ENCODE measurements at regions not wholly inside any gene's neighbourhood (a gene's known extent, or its start where the extent isn't known, plus 50 kb on each side); places are given as distances from the start of the nearest gene placed in this dataset.

DNA sequence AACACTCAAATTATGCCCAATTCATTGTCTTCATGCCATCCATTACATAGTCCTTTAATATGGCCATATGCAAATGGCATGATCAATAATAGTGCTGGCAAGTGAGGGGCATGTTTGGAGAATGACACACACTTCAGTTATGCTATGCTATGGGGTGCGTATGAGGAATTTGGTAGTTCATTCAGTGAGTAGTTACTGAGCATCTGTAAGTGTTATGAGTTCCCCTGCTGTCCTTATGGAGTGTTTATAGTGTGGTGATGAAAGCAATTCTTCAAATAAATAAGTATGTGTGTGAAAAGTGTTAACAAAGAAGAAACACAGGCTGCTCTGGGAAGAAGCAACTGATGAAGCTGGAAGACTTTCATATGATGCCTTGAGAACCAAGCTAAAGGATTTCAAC, 383.7 kb upstream of the SLC14A2 start:
- DNase-seq, result no peak

DNA sequence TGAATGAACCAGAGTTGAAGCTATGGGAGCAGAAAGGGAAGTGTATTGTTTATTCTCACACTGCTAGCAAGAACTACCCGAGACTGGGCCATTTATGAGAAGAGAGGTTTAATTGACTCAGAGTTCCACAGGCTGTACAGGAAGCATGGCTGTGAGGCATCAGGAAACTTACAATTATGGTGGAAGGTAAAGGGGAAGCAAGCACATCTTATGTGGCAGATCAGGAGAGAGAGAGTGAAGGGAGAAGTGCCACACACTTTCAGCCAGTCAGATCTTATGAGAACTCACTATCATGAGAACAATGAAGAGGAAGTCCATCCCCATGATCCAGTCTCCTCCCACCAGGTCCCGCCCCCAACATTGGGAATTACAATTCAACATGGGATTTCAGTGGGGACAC, 383.2 kb upstream of the SLC14A2 start:
- DNase-seq, result no peak

- DNase-seq, result no peak
Observed at GRCh38 chr18:45236676-45237075, 378.6 kb upstream of the SLC14A2 start.

DNA sequence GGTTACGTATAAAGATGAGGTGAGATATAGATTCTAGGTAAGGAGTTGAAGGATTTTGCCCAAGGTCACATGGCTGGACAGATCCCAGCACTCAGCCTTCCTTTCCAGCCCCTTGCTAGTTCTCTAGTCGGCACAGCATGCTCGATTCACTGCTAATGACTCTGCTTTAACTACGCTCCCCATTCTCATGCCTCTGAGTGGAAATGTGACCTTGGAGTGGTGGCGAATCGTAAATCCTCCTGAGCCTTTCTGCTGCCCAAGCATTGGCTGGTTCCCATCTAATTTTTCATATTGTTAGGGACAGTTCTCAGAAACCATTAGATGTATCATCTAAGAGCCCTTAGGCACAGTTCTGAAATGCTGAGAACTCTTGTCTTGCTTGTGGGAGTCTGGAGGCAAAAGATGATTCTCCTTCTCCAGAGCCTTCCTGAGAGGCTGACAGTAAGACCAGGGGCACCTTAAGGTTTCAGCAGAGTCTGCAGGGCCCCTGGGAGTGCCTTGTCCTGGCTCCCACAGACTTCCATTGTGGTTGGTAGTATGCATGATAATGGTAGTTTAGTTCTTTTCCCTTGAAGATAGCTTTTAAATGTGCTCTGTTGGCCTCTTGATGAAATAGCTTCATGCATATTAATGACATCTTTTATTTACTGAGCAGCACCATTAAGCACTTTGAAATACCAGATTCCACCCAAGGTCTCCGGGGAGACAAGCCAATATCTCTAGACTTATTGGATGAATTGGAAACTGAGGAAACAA, 377.8 kb upstream of the SLC14A2 start:
- no peak for DNase-seq

DNA sequence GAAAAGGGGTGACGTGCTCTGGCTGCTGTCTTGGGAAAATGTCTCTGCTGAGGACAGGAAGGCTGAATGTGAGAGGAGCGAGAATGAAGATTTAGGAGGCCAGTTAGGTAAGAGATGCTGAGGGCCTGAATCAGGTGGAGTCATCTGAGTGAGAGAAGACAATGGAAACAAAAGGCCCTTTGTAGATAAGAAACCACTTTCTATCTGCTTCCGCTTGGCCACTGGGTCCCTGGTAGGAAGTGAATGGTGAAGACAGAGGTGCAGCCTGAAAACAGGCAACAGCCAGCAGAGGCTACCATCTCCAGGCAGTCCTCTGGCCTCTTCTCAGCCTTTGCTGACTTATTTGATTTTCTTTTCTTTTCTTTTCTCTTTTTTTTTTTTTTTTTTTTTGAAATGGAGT, 374.0 kb upstream of the SLC14A2 start:
- DNase-seq, result no peak

DNA sequence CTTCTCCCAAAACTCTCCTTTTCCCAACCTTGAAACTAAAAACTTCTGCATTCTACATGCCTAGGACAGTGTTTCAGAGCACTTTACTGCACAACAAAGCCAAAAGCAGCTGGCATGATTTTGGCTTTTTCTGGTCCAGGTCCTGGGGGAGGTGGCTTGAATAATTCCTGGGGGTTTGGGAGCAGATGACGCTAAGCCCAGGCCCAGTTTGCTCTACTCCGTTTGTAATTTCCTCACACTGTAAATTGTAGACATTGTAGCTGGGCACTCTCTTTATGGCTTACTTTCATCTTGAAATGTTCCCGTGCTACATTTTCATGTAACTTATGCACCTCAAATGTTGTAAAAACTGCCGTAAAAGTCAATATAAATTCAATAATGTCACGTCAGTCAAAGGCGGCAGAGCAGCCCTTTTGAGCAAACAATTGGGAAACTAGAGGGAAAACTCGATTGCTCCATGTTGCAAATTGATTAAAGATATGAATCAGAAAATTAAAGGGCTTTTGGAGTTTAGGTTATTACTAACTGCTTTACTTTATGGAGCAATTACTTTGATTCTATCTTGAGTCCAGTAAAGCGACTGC, 373.2 kb upstream of the SLC14A2 start:
- DNase-seq, result no peak

DNA sequence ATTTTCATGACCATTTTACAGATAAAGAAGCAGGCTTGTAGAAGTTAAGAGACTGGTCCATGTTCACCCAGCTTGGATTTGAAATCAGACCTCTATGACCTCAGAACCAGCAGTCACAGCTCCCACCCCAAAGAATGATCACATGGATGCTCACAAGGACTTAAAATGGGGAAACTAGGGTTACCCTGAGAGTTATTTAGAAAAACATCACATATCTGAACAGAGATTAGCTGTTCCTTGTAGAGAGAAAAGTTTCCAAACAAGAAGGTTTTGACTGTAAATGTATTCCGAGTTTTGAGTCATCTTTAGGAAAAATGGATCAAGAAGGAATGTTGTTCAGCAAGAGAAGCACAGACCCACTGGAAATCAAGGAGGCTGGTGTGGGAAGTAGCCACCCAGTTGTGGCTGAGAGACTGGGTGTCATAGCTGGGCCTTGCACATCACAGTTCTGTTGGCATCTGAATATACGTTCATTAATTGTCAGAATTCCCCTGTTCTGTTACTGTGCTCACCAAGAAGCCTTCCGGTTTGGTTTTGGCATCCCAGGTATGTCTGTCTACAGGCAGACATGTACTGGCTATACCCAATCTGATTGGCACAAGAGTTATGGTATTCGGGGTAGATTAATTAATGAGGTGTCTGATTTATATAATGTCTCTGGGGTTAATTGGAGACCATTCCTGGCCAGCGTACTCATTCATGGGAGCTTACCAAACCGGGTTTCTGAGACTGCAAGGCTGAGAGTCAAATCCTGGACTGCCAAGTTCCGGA, 371.8 kb upstream of the SLC14A2 start:
- DNase-seq, result no peak

GRCh38 chr18:45245091-45245511, 370.2 kb upstream of the SLC14A2 start:
- no peak for DNase-seq

DNA sequence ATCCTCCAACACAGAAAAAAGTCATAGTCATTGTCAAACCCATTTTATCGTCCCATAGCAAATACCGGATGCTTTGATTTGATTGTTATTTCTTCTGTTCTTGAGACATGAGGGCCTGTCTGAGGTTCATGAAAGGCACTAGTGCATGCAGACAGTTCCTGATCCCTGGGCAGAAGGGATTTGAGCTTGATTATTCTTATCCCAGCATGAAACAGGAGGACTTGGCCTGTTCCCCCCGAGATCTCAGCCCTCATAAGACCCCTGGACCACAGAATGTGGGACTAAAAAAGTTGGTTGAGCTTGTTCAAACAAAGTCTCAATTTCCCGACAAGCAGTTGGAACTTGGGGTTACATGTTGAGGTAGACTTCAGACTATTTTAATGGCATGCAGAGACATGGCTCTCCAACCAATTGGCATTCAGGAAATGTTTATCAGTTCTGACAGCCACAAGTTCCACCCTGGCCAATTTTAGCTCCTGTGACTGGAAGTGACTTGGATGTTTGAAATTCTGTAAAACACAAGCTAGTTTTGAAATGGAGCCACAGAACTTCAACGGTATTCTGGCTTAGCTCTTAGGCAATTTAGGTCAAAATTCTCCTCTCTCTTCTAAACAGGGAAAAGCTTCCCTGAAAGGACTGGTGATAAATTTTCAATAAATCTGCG, 366.9 kb upstream of the SLC14A2 start:
- peak; percentile 34 for DNase-seq

GRCh38 chr18:45249246-45249661, 366.0 kb upstream of the SLC14A2 start:
- DNase-seq, result no peak

GRCh38 chr18:45250479-45250878, 364.8 kb upstream of the SLC14A2 start:
- DNase-seq, result no peak

GRCh38 chr18:45251236-45251635, 364.0 kb upstream of the SLC14A2 start:
- no peak for DNase-seq

GRCh38 chr18:45252474-45252873, 362.8 kb upstream of the SLC14A2 start:
- no peak for DNase-seq

DNA sequence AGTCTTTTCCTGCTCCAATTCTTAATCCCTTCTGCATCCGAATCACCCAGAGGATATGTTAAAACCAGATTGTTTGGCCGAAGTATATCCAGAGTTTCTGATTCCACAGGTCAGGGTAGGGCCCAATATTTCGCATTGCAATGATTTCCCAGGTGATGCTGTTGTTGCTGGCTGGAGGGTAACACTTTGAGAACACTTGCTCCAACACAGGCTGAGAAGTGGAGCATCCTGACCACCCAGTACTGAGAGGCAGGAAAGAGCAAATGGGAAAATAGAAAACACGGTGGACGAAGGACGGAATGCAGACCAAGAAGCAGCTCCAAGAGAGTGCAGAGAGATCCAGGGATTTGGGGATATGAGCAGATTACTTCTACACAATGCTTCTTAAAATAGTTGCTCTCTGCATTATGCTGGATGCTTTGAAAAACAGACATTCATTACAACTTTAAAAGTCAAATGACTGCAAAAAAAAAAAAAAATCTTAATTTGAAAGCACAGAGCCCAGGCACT, 362.2 kb upstream of the SLC14A2 start:
- DNase-seq, result no peak

- no peak for DNase-seq
Observed at GRCh38 chr18:45253973-45254708, 361.1 kb upstream of the SLC14A2 start.

- DNase-seq, result no peak
Observed at GRCh38 chr18:45254709-45255082, 360.6 kb upstream of the SLC14A2 start.

- peak; percentile 53 for DNase-seq
Observed at GRCh38 chr18:45255197-45255890, 359.9 kb upstream of the SLC14A2 start.

DNA sequence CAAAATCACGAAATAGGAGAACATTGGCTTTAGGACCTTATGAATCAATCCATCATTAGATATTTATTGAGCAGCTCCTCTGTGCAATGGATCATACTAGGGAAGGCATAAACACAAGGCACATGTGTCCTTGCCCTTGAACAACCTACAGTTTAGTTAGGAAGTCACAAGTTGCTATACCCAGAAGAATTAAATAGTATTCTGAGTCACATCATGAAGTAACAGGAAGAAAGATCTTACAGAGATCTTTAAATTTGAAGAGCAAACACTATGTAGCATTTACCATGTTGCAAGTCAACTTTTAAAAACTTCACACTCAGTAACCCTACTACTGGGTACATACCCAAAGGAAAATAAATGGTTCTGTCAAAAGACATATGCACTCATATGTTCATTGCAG, 355.2 kb upstream of the SLC14A2 start:
- no peak for DNase-seq

GRCh38 chr18:45266023-45266422, 349.3 kb upstream of the SLC14A2 start:
- DNase-seq, result no peak

- no peak for DNase-seq
Observed at GRCh38 chr18:45267622-45268021, 347.7 kb upstream of the SLC14A2 start.

DNA sequence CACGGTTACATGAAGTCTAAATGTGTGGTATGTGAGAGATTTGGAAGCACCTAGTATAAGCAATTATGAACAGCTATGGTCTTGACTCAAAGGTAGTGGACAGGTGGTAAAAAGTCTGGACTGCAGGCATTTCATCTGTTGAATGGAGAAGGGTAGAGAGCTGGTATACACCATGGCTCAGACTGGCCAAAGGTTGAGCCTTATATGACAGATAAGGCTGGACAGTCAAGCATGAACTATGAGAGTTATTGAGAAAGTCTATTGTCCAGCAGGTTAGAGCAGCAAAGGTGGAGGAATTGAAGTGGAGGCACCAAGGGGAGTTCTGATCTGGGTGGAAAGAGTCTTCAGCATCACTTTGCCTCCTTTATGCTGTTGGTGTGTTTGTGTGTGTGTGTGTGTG, 346.7 kb upstream of the SLC14A2 start:
- no peak for DNase-seq

GRCh38 chr18:45270289-45270771, 344.9 kb upstream of the SLC14A2 start:
- no peak for DNase-seq

Data from eye (tissue), 1 donor.